Upper lobe of left lung (tissue), 6 donors: ENCODE measurements at regions not wholly inside any gene's neighbourhood (a gene's known extent, or its start where the extent isn't known, plus 50 kb on each side); places are given as distances from the start of the nearest gene placed in this dataset.
A peak's percentile ranks its signal among the peaks of the same experiment; 100 is the strongest.

Source experiments
- ATAC-seq, 2 donors: fragments of 200-7000 bp; cut with Tn5 transposase; one replicate each; pipeline ENCODE4 v1.9.1; 2022; ENCODE audit warnings: mild to moderate bottlenecking in 2 of 2, moderate library complexity in 2 of 2; ENCODE audit not compliant: low FRiP score in 2 of 2
- DNase-seq, 2 donors: peaks; one replicate each; pipeline ENCODE4 v3.0.0-alpha.2; 2019 to 2020
- H3K27ac ChIP-seq, 4 donors: fragments of 200-600 bp; sonication (generic); one replicate each; pipeline ENCODE4 v1.5.1; 2016 to 2019
- H3K27me3 ChIP-seq, 4 donors: fragments of 200-600 bp; sonication (generic); one replicate each; pipeline ENCODE4 v1.5.1; 2017 to 2019
- H3K36me3 ChIP-seq, 4 donors: fragments of 200-600 bp; sonication (generic); one replicate each; pipeline ENCODE4 v1.5.1; 2016 to 2019
- H3K4me1 ChIP-seq, 4 donors: fragments of 200-600 bp; sonication (generic); one replicate each; pipeline ENCODE4 v1.5.1; 2018 to 2019
- H3K4me3 ChIP-seq, 4 donors: fragments of 200-600 bp; sonication (generic); one replicate each; pipeline ENCODE4 v1.5.1; 2017 to 2019; ENCODE audit warnings: mild to moderate bottlenecking in 2 of 4, moderate library complexity in 1 of 4
- H3K9me3 ChIP-seq, 4 donors: fragments of 200-600 bp; sonication (generic); one replicate each; pipeline ENCODE4 v1.5.1; 2018 to 2019
- CTCF ChIP-seq, 6 experiments: fragments of 450-650 bp in 4 of 6; fragments of 200-600 bp in 2 of 6; sonication (generic) in 2 of 6; IDR thresholded peaks; one replicate each; pipeline ENCODE4 v1.5.1; 2016 to 2019; ENCODE audit warnings: antibody characterized with exemption in 6 of 6
- EP300 ChIP-seq, 4 donors: sonication (generic); formaldehyde crosslinking; IDR thresholded peaks; one replicate each; pipeline ENCODE4 v1.5.1; 2017; ENCODE audit warnings: antibody characterized with exemption in 4 of 4, control low read depth in 2 of 4
- POLR2A ChIP-seq, 4 donors: fragments of 450-650 bp; IDR thresholded peaks; one replicate each; pipeline ENCODE4 v1.5.1; 2016 to 2017; ENCODE audit warnings: antibody characterized with exemption in 4 of 4, mild to moderate bottlenecking in 2 of 4
- POLR2AphosphoS5 ChIP-seq, 2 donors: sonication (generic); formaldehyde crosslinking; IDR thresholded peaks; one replicate each; pipeline ENCODE4 v1.5.1; 2017; ENCODE audit warnings: antibody characterized with exemption in 2 of 2
- WGBS, 2 donors: methylation state at CpG; one replicate each; pipeline ENCODE4 v1.1.5; 2017 to 2018; 5-methylcytosine and 5-hydroxymethylcytosine counted together
- donor health status: DM: no; HTN: no; CAD: no; lungs with moderate emphysema.
- donor health status: DM: no; HTN: yes; CAD: no; lungs with severe emphysema.

- H3K9me3 ChIP-seq: peaks cover 0 to 5% (median 1%) of the 10 kb centered on the region in 4 donors
- 87 to 92% methylated on average over 2 of the region's 2 CpGs for WGBS, 2 donors
- no peaks in the 10 kb centered on the region for H3K27me3 ChIP-seq
- no peak overlapping the region for H3K4me3 ChIP-seq
- no peaks in the 10 kb centered on the region for H3K4me1 ChIP-seq
- DNase-seq (no peak), ATAC-seq (no peak)
- H3K36me3 ChIP-seq: no peaks in the 10 kb centered on the region
- TF ChIP-seq CTCF (IDR thresholded peaks at IDR 0.05) (no peak), EP300 (IDR thresholded peaks at IDR 0.05) (no peak), POLR2A (IDR thresholded peaks at IDR 0.05) (no peak), POLR2AphosphoS5 (IDR thresholded peaks at IDR 0.05) (no peak)
- no peak overlapping the region for H3K27ac ChIP-seq
Measured at GRCh38 chr4:132956962-132957361, 192.1 kb upstream of the PCDH10 start.

DNA sequence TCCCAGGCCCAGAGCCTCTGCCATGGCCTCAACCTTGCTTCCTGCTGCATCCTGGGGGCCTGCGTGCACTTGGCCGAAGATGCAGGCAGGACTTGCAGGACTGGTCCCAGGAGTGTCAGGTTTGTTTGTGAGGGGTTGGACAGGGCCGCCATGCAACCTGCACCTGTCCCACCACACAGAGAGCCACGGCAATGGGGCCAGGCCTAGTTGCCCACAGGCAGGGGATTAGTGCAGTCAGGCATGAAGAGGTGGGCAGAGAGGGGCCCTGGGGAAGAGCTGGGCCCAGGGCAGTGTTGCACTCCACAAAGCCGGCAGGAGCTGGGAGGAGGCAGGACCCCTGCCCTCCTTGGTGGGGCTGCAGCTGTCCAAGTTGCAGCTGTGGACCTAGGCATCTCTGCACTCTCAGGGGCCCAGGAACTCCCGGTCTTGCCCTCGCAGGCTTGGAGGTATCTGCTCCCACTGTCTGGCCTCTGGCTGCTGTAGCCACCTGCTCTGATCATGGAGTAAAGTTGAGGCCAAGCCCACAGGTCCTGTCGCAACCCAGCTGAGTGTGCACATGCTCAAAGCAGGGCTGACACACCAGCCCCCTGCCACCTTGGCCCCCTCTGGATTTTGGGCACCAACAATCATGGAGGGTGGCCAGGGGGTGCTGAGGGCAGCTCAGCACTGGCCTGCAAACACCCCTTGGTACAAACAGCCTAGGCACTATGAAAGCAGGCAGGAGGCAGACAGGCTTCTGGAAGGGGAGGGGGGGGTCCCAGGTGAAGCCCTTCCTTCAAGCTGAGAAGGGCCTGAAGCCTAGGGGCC is 190.4 kb upstream of the PCDH10 start:
- Histone ChIP-seq H3K4me1 (no peaks in the 10 kb centered on the region), H3K4me3 (no peak overlapping the region), H3K27me3 (no peaks in the 10 kb centered on the region), H3K36me3 (no peaks in the 10 kb centered on the region), H3K27ac (no peak overlapping the region), H3K9me3 (peaks cover 0 to 5% (median 1%) of the 10 kb centered on the region in 4 donors)
- DNase-seq (peak in 1 of 2 donors; percentile 50), ATAC-seq (peak; percentile 29 to 61)
- WGBS, 2 donors: 80 to 85% methylated on average over 1 to 8 of the region's 8 CpGs
- TF ChIP-seq POLR2AphosphoS5 (IDR thresholded peaks at IDR 0.05) (no peak), POLR2A (IDR thresholded peaks at IDR 0.05) (no peak), CTCF (IDR thresholded peaks at IDR 0.05) (no peak), EP300 (IDR thresholded peaks at IDR 0.05) (no peak)

DNA sequence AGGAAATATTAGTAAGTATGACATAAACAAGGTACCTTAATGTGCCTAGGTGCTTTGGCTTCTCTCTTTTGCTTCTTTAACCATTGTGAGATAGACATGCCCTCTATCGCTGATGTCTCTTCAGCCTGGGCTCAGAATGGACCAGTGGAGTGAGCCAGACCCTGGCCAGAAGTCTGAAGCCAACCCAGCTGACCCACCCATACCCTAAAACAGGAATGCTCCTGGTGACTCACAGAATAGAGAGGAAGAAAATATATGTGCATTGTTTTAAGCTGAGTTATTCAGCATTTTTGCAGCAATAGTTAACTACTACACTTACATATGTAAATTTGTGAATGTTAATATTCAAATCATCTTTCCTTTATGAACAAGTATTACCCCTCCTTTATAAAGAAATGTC is 167.5 kb upstream of the PCDH10 start:
- Histone ChIP-seq H3K36me3 (no peaks in the 10 kb centered on the region), H3K9me3 (no peaks in the 10 kb centered on the region), H3K27ac (no peak overlapping the region), H3K4me3 (no peak overlapping the region), H3K27me3 (no peaks in the 10 kb centered on the region), H3K4me1 (no peaks in the 10 kb centered on the region)
- DNase-seq (no peak), ATAC-seq (no peak)
- TF ChIP-seq POLR2A (IDR thresholded peaks at IDR 0.05): no peak
- TF ChIP-seq CTCF (IDR thresholded peaks at IDR 0.05): no peak
- WGBS, 2 donors: 85 to 96% methylated on average over 1 of the region's 1 CpG

- no peak overlapping the region for H3K4me3 ChIP-seq
- no peak for TF ChIP-seq CTCF (IDR thresholded peaks at IDR 0.05)
- no peak for TF ChIP-seq EP300 (IDR thresholded peaks at IDR 0.05)
- no peak for TF ChIP-seq POLR2A (IDR thresholded peaks at IDR 0.05)
- TF ChIP-seq POLR2AphosphoS5 (IDR thresholded peaks at IDR 0.05): no peak
- ATAC-seq (no peak), DNase-seq (no peak)
- no peak overlapping the region for H3K27ac ChIP-seq
- H3K4me1 ChIP-seq: no peaks in the 10 kb centered on the region
- H3K36me3 ChIP-seq: no peaks in the 10 kb centered on the region
- H3K9me3 ChIP-seq: no peaks in the 10 kb centered on the region
- no peaks in the 10 kb centered on the region for H3K27me3 ChIP-seq
Measured at GRCh38 chr4:132982151-132982550, 166.9 kb upstream of the PCDH10 start.

DNA sequence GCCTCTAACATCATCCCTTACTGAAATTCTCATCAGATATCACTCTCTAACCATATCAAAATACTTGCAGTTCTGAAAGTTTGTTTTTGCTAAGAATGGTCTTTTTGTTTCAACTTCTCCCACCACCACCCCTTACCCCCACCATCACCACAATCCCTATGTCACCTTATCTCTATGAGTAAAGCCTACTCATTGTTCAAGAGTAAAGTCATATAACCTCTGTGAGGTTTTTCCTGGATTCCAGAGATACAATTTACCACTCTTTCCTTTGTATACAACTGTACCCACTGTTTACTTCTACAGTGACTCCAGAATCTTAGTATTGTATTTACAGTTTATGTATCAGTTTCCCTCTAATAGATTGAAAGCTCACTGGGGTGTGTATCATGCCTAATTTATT is 158.0 kb upstream of the PCDH10 start:
- no peak overlapping the region for H3K4me3 ChIP-seq
- H3K9me3 ChIP-seq: no peaks in the 10 kb centered on the region
- H3K27ac ChIP-seq: no peak overlapping the region
- TF ChIP-seq CTCF (IDR thresholded peaks at IDR 0.05) (no peak), POLR2AphosphoS5 (IDR thresholded peaks at IDR 0.05) (no peak), EP300 (IDR thresholded peaks at IDR 0.05) (no peak), POLR2A (IDR thresholded peaks at IDR 0.05) (no peak)
- ATAC-seq (no peak), DNase-seq (no peak)
- H3K36me3 ChIP-seq: no peaks in the 10 kb centered on the region
- H3K27me3 ChIP-seq: no peaks in the 10 kb centered on the region
- H3K4me1 ChIP-seq: no peaks in the 10 kb centered on the region
